ENCODE measurements at regions not wholly inside any gene's neighbourhood (a gene's known extent, or its start where the extent isn't known, plus 50 kb on each side); places are given as distances from the start of the nearest gene placed in this dataset.

DNA sequence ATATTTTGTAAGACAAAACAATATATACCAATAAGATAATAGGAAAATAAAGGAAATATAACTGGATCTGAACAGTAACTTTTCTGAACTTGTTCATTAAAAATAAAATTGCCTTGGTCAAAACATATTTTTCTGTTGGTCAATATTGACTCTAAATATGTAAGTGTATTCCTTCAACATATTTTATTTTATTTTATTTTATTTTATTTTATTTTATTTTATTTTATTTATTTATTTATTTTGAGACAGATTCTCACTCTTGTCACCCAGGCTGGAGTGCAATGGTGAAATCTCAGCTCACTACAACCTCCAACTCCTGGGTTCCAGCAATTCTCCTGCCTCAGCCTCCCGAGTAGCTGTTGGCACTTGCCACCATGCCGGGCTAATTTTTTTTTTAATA is 571.0 kb downstream of the NR2F1-AS1 start:
- ChIA-PET CTCF (no interaction called here), POLR2A (no interaction called here)
- FAIRE-seq (no peak), DNase-seq (ENCODE audit: low read depth, low spot score) (no peak)
- Histone ChIP-seq H3K4me3 (replicated peaks in 1 of 3; ENCODE audit: insufficient read depth in 1 of 3, low read depth in 1 of 3, low read length in 3 of 3) (no peak overlapping the region), H3K4me1 (ENCODE audit: control insufficient read depth, extremely low read depth, insufficient read depth, low read length) (no peaks in the 10 kb centered on the region), H3K9me3 (replicated peaks; ENCODE audit: control insufficient read depth, insufficient read depth, low read length) (no peaks in the 10 kb centered on the region), H3K27me3 (ENCODE audit: control insufficient read depth in 2 of 2, insufficient read depth in 2 of 2, low read length in 2 of 2) (no peaks in the 10 kb centered on the region), H3K9me1 (replicated peaks; ENCODE audit: control insufficient read depth, extremely low read depth, insufficient read depth, low read length) (no peaks in the 10 kb centered on the region), H3K79me2 (ENCODE audit: control insufficient read depth, insufficient read depth, low read length) (no peaks in the 10 kb centered on the region), H3K4me2 (ENCODE audit: insufficient read depth, low read length) (no peak overlapping the region), H3K27ac (ENCODE audit: insufficient read depth, low read depth, low read length) (no peak overlapping the region), H3K36me3 (ENCODE audit: control insufficient read depth in 2 of 2, extremely low read depth in 1 of 2, insufficient read depth in 2 of 2, low read length in 2 of 2) (no peaks in the 10 kb centered on the region), H4K20me1 (replicated peaks; ENCODE audit: control insufficient read depth, extremely low read depth, insufficient read depth, low read length) (no peaks in the 10 kb centered on the region), H2AFZ (ENCODE audit: low read depth, low read length) (no peak overlapping the region), H3K9ac (replicated peaks; ENCODE audit: extremely low read depth, insufficient read depth, low read length) (no peak overlapping the region)
- BruUV-seq (replicated peaks) = no TSS peak
- intact Hi-C loops (cut with micrococcal nuclease) (no loop called here), dilution Hi-C loops (cut with MboI; ENCODE audit: extremely low pct_ligation_motif_present, low sequenced_read_pairs) (no loop called here)
- TF ChIP-seq POLR2A (IDR thresholded peaks at IDR 0.05; ENCODE audit: low read depth, low read length) = no peak
- TF ChIP-seq, protein P1, sequence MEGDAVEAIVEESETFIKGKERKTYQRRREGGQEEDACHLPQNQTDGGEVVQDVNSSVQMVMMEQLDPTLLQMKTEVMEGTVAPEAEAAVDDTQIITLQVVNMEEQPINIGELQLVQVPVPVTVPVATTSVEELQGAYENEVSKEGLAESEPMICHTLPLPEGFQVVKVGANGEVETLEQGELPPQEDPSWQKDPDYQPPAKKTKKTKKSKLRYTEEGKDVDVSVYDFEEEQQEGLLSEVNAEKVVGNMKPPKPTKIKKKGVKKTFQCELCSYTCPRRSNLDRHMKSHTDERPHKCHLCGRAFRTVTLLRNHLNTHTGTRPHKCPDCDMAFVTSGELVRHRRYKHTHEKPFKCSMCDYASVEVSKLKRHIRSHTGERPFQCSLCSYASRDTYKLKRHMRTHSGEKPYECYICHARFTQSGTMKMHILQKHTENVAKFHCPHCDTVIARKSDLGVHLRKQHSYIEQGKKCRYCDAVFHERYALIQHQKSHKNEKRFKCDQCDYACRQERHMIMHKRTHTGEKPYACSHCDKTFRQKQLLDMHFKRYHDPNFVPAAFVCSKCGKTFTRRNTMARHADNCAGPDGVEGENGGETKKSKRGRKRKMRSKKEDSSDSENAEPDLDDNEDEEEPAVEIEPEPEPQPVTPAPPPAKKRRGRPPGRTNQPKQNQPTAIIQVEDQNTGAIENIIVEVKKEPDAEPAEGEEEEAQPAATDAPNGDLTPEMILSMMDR (IDR thresholded peaks at IDR 0.05; ENCODE audit: extremely low read depth in 1 of 2, insufficient read depth in 1 of 2, low read depth in 1 of 2, low read length in 2 of 2) = no peak
- no peak for TF ChIP-seq FOS (IDR thresholded peaks at IDR 0.05; ENCODE audit: borderline replicate concordance, insufficient read depth, low read length)
- TF ChIP-seq EZH2 (IDR thresholded peaks at IDR 0.05; ENCODE audit: borderline replicate concordance, low read depth, low read length, severe bottlenecking) = no peak
- TF ChIP-seq, protein P2, sequence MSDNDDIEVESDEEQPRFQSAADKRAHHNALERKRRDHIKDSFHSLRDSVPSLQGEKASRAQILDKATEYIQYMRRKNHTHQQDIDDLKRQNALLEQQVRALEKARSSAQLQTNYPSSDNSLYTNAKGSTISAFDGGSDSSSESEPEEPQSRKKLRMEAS (IDR thresholded peaks at IDR 0.05; ENCODE audit: insufficient read depth, insufficient read length) = no peak
- TF ChIP-seq JUN (IDR thresholded peaks at IDR 0.05; ENCODE audit: borderline replicate concordance, insufficient read depth, insufficient read length, low read depth) = no peak
- TF ChIP-seq POLR2AphosphoS5 (IDR thresholded peaks at IDR 0.05; ENCODE audit: insufficient read depth, low read depth, low read length) = no peak
- TF ChIP-seq GATA2 (IDR thresholded peaks at IDR 0.05; ENCODE audit: insufficient read depth, insufficient read length, low read depth, low read length) = no peak
- no peak for TF ChIP-seq MYC (IDR thresholded peaks at IDR 0.05; ENCODE audit: low read depth, low read length)

Measured in endothelial cell of umbilical vein (primary cell).